RWPE1 (cell line): ENCODE measurements at regions not wholly inside any gene's neighbourhood (a gene's known extent, or its start where the extent isn't known, plus 50 kb on each side); places are given as distances from the start of the nearest gene placed in this dataset.
A peak's percentile ranks its signal among the peaks of the same experiment; 100 is the strongest.

Experiments
- CTCF ChIA-PET: fragments of 350-600 bp; sonication (Branson Sonifier 250); formaldehyde crosslinking; extraction: SDS; loops from one replicate; lab custom pipeline; 2021; lab: Yijun Ruan, JAX
- POLR2A ChIA-PET: fragments of 400-600 bp; formaldehyde crosslinking; extraction: SDS; loops from one replicate; lab custom pipeline; 2020; ENCODE audit warnings: antibody characterized with exemption; ENCODE audit not compliant: low non-redundant PET; lab: Yijun Ruan, JAX
- DNase-seq: peaks from one replicate; pipeline ENCODE4 v3.0.0; 2012; ENCODE audit warnings: low spot score
- H3K27ac ChIP-seq: fragments of 450-650 bp; 2 replicates; pipeline ENCODE4 v1.5.1; 2017
- TF ChIP-seq, protein P1 (sequence below): fragments of 450-650 bp; conservative IDR thresholded peaks from 2 replicates; pipeline ENCODE4 v1.5.1; 2017; ENCODE audit warnings: low read depth, mild to moderate bottlenecking

DNA sequence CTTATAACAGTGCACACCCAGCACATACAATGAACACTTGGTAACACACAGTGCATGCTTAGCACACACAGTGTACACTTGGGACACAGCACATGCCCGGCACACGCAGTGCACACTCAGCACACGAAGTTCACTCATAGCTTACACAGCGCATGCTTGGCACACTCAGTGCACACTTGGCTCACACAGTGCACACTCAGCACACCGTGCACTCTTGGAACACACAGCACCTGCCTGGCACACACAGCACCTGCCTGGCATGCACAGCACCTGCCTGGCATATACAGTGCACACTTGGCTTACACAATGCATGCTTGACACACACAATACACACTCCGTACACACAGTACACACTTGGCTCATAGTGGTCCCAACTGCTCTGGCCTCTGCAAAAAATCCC lies 128.2 kb downstream of the GALR1 start:
- TF ChIP-seq, protein P1, sequence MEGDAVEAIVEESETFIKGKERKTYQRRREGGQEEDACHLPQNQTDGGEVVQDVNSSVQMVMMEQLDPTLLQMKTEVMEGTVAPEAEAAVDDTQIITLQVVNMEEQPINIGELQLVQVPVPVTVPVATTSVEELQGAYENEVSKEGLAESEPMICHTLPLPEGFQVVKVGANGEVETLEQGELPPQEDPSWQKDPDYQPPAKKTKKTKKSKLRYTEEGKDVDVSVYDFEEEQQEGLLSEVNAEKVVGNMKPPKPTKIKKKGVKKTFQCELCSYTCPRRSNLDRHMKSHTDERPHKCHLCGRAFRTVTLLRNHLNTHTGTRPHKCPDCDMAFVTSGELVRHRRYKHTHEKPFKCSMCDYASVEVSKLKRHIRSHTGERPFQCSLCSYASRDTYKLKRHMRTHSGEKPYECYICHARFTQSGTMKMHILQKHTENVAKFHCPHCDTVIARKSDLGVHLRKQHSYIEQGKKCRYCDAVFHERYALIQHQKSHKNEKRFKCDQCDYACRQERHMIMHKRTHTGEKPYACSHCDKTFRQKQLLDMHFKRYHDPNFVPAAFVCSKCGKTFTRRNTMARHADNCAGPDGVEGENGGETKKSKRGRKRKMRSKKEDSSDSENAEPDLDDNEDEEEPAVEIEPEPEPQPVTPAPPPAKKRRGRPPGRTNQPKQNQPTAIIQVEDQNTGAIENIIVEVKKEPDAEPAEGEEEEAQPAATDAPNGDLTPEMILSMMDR, result no peak
- DNase-seq, result no peak
- CTCF ChIA-PET, result no interaction called here
- POLR2A ChIA-PET, result no interaction called here
- no peak overlapping the region for H3K27ac ChIP-seq

DNA sequence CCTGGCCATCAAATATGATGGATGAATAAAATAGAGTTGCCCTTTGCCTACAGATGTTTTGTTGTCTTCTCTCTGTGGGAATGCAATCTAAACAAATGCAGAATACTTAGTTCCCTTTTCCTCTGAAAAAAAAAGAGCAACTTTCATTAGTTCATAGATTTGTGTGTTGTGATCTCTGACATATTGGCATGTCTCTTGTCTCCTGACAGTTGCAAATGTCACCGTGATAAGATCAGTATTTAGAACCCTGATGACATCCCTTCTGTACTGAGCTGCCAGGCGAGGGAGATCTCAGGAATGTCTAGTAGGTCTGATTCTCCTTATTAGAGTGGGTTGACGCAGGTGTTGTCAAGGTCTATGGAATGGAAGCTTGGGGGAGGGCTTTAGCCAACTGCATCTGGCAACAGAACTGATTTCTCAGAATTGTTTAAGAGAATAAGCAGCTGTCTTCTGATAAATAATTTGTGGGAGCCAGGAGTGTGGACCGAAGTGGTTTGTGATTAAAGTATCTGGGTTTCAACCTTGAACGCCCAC lies 130.4 kb downstream of the GALR1 start:
- POLR2A ChIA-PET, result no interaction called here
- H3K27ac ChIP-seq, result no peak overlapping the region
- TF ChIP-seq, protein P1, result no peak
- DNase-seq, result no peak
- CTCF ChIA-PET, result no interaction called here

DNA sequence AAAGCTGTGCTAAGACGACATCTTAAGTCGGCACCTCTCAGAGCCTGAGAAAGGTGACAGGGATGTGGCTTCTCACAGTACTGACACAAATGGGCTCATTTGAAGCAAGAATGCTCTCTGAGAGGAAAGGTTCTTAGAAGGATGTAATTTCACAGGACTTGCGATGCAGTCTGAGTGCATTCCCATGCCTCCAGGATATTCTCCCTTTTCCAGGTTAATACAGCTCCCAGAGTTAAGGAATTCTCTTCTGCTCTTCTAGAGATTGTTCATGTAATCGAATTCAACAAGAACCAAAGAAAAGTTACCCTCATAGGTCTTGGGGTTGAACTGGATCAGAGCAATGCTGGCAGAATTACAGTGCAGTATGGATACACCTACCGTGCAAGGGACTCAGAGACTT lies 131.0 kb downstream of the GALR1 start:
- no peak overlapping the region for H3K27ac ChIP-seq
- DNase-seq, result no peak
- TF ChIP-seq, protein P1, result no peak
- POLR2A ChIA-PET, result no interaction called here
- CTCF ChIA-PET, result no interaction called here

DNA sequence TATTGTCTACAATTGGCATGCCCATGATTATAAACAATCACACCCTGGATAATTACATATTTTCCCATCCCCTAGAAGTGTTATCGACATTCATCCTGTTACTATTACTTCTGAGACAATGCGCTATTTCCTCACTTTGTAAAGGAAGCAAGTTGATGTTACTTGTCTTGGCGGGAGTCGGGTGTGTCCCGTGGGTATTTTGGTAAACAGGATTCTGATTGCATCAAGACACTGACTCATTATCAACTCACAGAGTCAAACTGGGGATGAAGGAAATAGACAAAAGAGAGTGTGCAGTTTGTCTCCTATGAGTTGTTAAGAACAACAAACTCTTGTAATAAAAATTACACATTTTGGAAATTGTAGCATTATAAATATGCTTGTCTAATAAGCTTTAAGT lies 142.7 kb downstream of the GALR1 start:
- peak; percentile 9 for DNase-seq
- POLR2A ChIA-PET, result no interaction called here
- no peak overlapping the region for H3K27ac ChIP-seq
- TF ChIP-seq, protein P1, result no peak
- CTCF ChIA-PET, result no interaction called here

DNA sequence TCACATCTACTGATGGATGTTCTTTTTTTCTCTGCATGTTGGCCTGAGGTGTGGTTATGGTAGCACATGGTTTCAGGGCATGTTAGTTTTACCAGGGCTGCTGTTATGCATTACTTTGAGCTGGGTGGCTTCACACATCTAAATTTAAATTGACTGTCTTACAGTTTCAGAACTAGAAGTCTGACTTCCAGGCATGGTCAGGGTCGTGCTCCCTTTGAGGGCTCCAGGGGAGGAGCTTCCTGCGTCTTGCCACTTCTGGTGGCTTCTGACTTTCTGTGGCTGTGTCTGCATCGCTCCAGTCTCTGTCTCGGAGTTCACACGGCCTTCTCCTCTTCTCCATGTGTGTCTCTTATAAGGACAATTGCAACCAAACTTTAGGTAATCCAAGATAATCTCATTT lies 143.9 kb downstream of the GALR1 start:
- H3K27ac ChIP-seq, result no peak overlapping the region
- CTCF ChIA-PET, result no interaction called here
- POLR2A ChIA-PET, result no interaction called here
- TF ChIP-seq, protein P1, result no peak
- DNase-seq, result no peak

DNA sequence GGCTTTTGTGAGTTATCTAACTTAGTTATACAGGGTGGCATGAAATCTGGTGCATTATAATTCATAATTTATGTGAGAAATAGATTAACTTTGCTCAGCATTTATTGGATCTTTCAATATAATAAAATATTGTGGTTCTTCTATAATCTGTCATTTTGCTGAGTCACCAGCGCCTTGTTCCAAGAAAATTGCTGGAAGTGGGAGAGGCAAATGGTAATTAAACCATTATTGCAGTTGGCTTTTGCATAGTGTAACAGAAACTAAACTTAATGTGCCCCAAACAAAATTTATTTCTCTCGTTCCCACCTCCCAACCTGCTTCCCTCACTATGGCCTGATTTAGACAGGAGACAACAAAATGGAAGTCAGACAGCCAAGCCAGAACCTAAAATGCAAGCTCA lies 146.3 kb downstream of the GALR1 start:
- CTCF ChIA-PET, result no interaction called here

More for the DNA sequence above, 146.3 kb downstream of the GALR1 start:
- TF ChIP-seq, protein P1, result no peak
- no peak overlapping the region for H3K27ac ChIP-seq
- DNase-seq, result no peak
- POLR2A ChIA-PET, result no interaction called here
